ENCODE measurements at regions not wholly inside any gene's neighbourhood (a gene's known extent, or its start where the extent isn't known, plus 50 kb on each side); places are given as distances from the start of the nearest gene placed in this dataset.

DNA sequence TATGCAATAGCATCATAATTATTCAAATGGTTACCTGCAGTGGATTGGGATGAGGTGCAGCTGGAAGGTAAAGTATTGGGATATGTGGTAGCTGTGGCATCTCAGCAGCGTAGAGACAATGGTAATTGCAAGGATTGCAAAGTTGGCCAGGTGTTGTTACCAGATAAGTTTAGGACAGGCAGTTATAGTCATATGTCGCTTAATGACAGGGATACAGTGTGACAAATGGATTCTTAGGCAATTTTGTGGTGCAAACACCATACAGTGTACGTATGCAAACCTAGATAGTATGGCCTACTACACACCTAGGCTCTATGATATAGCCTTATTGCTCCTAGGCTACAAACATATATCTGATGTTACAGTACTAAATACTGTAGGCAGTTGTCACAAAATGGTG lies 163.5 kb upstream of the LYZL2 start:
- Histone ChIP-seq H3K56ac (replicated peaks; ENCODE audit: insufficient read length, low read depth, low read length) (no peak overlapping the region), H2BK12ac (ENCODE audit: low read depth, low read length) (no peak overlapping the region), H3K79me1 (ENCODE audit: low read depth, low read length) (no peaks in the 10 kb centered on the region), H2AFZ (ENCODE audit: low read length) (no peak overlapping the region), H2BK120ac (replicated peaks; ENCODE audit: low read depth, low read length) (no peak overlapping the region), H2BK5ac (ENCODE audit: low read depth, low read length) (no peak overlapping the region), H3K9ac (replicated peaks in 1 of 4; ENCODE audit: extremely low read depth in 1 of 4, low read depth in 3 of 4, low read length in 3 of 4) (no peak overlapping the region), H2BK20ac (ENCODE audit: low read length) (no peak overlapping the region), H4K91ac (replicated peaks; ENCODE audit: insufficient read length, low read length) (no peak overlapping the region), H3K14ac (ENCODE audit: insufficient read length) (no peak overlapping the region), H4K8ac (ENCODE audit: extremely low read depth, insufficient read depth, low read length) (no peak overlapping the region), H3K4me3 (ENCODE audit: extremely low read depth in 1 of 4, insufficient read depth in 2 of 4, low read depth in 3 of 4, low read length in 4 of 4) (no peak overlapping the region), H3K4me2 (ENCODE audit: insufficient read depth in 1 of 2, low read depth in 2 of 2, low read length in 2 of 2) (no peak overlapping the region), H3K27me3 (replicated peaks in 1 of 4; ENCODE audit: control insufficient read depth in 3 of 4, extremely low read depth in 1 of 4, insufficient read depth in 3 of 4, low read length in 3 of 4) (0 out of 7 replicates have a peak, but pooled peaks cover 0 to 2% (median 0%) of the 10 kb centered on the region in 4 experiments), H3K4me1 (replicated peaks in 1 of 4; ENCODE audit: control insufficient read depth in 3 of 4, insufficient read depth in 4 of 4, low read length in 3 of 4) (no peaks in the 10 kb centered on the region; a peak in 1 of 7 replicates), H2BK15ac (ENCODE audit: low read length) (no peak overlapping the region), H3K9me3 (ENCODE audit: insufficient read depth in 2 of 2, low read depth in 1 of 2, low read length in 1 of 2) (0 out of 4 replicates have a peak, but pooled peaks cover 3 to 10% of the 10 kb centered on the region in 2 experiments), H3K23ac (ENCODE audit: insufficient read length) (no peak overlapping the region), H4K5ac (ENCODE audit: insufficient read length, low read depth, low read length) (no peak overlapping the region), H3K79me2 (ENCODE audit: control insufficient read depth in 1 of 2, insufficient read depth in 2 of 2, low read length in 2 of 2) (no peaks in the 10 kb centered on the region), H2AK5ac (ENCODE audit: low read depth, low read length) (no peak overlapping the region), H3K36me3 (ENCODE audit: control insufficient read depth in 2 of 4, insufficient read depth in 4 of 4, low read length in 3 of 4) (no peaks in the 10 kb centered on the region), H3K18ac (ENCODE audit: extremely low read depth, low read length) (no peak overlapping the region), H3K23me2 (ENCODE audit: low read depth, low read length) (no peaks in the 10 kb centered on the region), H3K4ac (replicated peaks; ENCODE audit: insufficient read length, low read depth, low read length) (no peak overlapping the region), H4K20me1 (replicated peaks in 1 of 2; ENCODE audit: control insufficient read depth in 1 of 2, insufficient read depth in 2 of 2, low read length in 2 of 2) (no peaks in the 10 kb centered on the region), H3K27ac (ENCODE audit: low read depth, low read length) (no peak overlapping the region)
- ChIA-PET CTCF (ENCODE audit: partially characterized antibody) (interaction anchor here (2.0 kb wide), 1 partner anchor 9 kb away, joined by 7 read pairs; no protein-coding TSS in a partner anchor), POLR2A (ENCODE audit: partially characterized antibody) (no interaction called here)
- TF ChIP-seq ZNF274 (IDR thresholded peaks at IDR 0.05; ENCODE audit: borderline replicate concordance, extremely low read depth, low read length) (no peak), TCF12 (IDR thresholded peaks at IDR 0.05; ENCODE audit: low read depth, low read length) (no peak), TBP (IDR thresholded peaks at IDR 0.05; ENCODE audit: low read depth, low read length) (no peak), RBBP5 (IDR thresholded peaks at IDR 0.05; ENCODE audit: borderline replicate concordance, low read depth, low read length) (no peak), RAD21 (IDR thresholded peaks at IDR 0.05 in 1 of 2, conservative IDR thresholded peaks at IDR 0.05 in 1 of 2; ENCODE audit: low read depth in 2 of 2, low read length in 2 of 2) (no peak)
- TF ChIP-seq, protein P1, sequence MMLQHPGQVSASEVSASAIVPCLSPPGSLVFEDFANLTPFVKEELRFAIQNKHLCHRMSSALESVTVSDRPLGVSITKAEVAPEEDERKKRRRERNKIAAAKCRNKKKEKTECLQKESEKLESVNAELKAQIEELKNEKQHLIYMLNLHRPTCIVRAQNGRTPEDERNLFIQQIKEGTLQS (IDR thresholded peaks at IDR 0.05; ENCODE audit: insufficient read depth, low read depth, low read length) = no peak
- DNase-seq (ENCODE audit: low read depth in 1 of 2, low spot score in 2 of 2) = no peak
- no peak for FAIRE-seq
- 88% methylated on average over 3 of the region's 3 CpGs; no CpG with 5 or more reads in 1 of the 2 experiments for WGBS, 2 experiments (ENCODE audit: extremely low coverage in 1 of 2, insufficient coverage in 1 of 2, insufficient read length in 1 of 2, insufficient replicate concordance in 2 of 2, low coverage in 1 of 2, low lambda C conversion rate in 2 of 2, missing lambda C conversion rate in 1 of 2)

Measured in H1 (cell line).